ENCODE measurements at regions not wholly inside any gene's neighbourhood (a gene's known extent, or its start where the extent isn't known, plus 50 kb on each side); places are given as distances from the start of the nearest gene placed in this dataset.

DNA sequence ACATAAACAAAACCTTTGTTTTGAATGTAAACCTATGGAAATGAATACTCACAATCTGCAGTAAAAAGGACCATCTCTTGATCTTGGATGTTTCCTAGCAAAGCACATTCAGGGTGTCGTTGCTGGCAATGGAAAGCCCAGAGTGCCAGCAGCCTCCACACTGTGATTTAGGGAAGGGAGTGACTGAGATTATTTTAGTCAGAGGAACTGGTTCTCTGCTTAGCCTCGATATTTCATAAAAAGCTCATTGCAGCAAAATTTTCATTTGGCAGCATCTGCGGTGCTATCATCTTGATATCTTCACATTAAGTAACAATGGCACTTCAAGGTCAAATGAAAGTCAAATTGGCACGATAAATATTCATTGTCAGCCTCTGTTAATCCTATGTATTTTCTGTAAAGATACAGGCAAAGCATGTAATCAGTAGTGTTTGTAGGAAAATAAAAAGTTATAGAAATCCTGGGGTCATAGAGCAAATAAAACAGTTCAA is 116.0 kb downstream of the MACIR start:
- DNase-seq: no peak

DNA sequence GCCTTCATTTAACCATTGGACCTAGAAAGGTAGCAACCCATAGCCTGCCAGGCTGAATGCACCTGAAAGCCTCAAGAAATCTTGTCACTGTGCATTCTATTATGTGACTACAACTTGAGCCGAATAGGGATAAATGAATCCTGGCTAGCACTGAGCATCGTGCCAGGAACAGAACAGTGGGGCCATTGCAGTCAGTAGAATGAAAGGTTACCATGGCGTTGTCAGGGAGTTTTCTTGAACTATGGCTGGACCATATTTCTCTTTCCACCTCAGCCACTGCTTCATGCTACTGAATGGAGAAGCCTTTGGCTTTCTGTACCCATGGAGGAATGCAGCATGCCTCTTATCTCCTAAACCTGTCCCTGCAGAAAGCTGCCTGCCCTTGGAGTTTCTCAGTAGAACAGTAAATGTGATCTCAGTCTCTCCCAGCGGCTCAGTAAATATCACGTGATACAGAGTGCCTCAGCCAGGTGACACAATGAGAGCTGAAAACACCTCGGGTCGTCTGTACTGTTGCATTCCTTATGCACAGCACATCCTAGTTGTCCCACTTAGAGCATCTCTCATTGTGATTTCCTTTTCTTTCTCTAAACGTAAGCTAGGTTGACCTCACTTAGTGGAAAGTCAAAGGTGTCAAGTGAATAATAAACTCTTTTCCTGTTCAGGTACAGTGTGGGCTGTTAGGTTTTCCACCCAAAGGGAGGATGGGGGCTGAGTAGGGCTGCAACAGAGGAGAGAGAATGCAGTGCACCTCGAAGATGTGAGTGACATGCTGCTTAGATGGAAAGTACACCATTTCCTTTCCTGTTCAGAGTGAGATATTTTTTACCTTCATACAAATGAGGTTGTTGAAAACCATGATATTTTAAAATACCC is 115.3 kb downstream of the MACIR start:
- DNase-seq: no peak

DNA sequence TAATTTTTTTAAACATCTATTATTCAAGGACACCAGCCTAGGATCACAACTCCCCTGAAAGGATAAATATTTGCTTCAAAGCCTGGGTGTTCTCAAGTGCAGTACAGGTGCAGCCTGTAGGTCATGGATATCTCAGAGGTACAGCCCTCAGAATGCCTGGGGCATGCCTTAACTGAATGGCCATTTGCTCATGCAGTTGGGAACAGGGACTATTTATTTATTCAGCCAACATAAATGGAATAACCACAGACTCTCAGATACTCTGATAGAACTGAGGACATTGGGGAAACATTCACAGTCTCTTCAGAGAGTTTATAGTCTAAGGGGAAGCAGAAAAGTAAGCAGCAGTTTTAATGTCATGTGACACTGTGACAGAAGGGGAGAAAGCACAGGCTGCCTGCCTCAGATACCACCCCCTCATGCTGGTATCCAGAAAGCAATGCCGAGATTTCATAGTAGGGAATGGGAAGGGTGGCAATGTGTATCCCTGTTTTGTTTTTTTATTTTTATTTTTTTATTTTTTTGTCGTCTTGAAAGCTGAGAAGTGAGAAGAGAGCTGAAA is 112.6 kb downstream of the MACIR start:
- DNase-seq: no peak

DNA sequence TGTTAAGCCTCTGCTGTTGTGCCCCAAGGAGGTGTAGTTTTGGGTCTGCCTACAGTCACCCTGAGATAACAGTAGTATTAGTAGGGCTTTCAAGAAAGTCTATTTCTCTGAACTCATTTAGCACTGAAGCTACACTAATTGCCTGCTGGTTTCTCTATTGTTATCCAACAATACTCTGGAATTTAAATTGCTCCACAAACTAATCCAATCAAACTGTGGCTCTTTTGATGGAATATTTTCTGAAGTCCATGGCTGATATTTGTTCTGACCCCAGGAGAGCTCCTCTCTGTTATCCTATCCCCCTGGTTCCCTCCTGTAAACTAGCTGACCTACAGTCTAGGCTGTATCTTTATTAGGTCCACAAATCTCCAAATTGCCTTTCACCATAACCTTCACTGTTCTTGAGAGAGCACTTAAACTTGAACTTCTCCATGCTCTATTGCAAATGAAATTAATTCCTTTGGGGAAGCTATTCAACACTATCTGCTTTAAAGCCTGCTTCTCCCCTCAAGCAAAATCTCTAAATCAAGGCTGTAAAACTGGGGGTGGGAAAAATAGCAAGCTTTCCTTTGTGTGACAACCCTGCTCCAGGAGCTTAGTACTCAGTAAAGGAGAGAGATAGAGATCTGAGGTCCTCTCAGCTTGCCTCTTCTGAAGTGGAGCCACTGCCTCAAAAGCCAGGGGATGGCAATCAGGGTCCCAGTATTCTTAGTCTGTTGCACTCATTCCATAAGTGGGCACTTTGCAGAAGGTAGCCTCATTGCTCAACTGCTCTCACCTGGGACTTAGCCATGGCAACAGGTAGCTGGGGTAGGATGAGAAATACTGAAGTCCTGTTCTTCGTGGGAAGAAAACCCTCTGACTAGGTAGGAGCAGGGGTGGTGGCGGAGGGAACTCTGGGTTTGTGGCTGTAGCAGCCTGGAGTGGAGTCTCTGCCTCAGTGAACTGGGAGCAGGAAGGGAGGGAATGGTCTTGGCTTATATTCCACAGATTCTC is 110.9 kb downstream of the MACIR start:
- no peak for DNase-seq

DNA sequence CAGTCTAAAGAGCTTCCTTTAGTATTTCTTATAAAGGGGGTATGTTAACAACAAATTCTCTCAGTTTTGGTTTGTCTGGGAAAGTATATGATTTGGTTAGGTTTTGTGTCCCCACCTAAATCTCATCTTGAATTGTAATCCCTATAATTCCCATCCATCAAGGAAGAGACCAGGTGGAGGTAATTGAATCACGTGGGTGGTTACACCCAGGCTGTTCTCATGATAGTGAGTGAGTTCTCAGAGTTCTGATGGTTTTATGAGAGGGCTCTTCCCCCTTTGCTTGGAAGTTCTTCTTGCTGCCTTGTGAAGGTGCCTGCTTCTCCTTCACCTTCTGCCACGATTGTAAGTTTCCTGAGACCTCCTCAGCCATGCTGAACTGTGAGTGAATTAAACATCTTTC is 109.1 kb downstream of the MACIR start:
- no peak for DNase-seq

DNA sequence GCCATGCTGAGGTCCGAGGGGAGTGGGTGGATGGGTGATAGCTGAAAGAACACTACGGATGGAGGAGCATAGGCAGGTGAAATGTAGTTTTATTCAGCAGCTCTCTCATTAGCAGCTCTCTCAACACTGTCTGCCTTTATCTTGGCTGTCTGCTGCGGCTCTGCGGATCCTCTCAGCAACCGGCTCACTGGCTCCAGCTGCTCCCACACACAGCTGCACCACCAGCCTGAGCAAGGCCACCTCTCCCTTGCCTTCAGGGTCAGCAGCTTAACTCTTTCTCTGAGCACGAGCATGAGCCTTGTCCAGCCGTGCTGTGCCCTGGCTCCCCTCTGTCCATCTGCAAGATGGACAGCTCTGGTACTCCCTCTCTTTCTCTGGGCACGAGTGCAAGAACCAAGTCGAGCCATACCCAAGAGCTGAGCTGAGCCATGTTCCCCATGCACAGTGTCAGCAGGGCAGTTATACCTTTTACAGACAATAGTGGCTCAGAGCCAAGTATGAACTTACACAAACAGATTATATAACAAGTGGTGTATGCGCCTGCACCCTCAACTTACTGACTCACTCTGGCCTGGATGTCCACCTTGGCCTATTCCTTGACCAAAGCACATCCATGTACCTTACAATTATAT is 108.5 kb downstream of the MACIR start:
- DNase-seq: no peak

DNA sequence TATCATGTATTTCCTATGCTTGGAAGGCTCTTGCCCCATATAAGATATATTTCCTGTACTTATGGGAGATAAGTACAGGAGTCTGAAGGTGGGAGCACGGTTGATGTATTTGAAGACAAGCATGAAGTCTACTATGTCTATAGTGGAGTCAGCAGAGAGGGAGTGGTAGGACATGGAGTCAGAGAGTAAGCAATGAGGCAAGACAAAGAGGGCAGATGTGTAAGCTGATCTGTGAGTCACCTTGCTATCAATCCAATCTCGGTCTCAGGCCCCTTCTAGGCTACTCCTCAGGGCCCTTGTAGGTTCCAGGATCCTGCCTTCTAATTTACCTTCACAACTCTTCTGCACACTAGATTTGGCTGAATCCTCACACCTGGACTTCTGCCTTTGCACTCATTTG is 105.5 kb downstream of the MACIR start:
- DNase-seq: no peak

DNA sequence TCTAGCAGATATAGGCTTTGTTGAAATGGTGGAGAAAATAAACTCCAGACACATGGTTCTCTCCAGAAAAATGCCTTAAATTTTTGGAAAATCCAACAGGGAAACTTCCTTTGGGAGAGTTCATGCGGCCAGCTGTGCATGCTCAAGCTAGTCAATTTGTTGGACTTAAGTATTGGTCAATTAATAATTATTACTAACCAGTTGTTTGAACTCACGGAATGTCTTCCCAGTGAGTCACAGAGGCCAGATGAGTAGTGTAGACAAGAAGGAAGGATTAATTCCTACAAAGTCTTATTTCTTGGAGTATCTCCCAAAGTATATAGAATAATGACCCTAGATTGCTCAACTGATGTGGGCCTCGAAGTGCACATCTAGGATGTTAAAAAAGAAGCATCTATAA is 103.6 kb downstream of the MACIR start:
- no peak for DNase-seq

DNA sequence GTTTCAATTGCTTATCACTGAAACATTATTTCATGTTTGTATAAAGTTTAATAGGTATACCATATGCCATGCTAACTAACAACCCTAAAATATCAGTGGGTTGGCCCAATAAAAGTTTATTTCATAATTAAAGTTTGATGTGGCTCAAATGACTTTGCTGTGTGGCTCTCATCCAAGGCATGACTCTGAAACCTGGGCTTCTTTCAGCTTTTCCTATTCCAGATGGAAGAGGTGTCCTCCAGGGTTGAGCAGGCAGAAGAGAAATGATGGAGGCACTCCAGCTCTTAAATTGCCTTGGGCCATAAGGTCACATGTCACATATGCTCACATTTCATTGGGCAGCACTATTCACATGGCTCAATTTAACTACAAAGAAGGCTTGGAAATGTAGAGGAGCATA is 101.9 kb downstream of the MACIR start:
- no peak for DNase-seq

DNA sequence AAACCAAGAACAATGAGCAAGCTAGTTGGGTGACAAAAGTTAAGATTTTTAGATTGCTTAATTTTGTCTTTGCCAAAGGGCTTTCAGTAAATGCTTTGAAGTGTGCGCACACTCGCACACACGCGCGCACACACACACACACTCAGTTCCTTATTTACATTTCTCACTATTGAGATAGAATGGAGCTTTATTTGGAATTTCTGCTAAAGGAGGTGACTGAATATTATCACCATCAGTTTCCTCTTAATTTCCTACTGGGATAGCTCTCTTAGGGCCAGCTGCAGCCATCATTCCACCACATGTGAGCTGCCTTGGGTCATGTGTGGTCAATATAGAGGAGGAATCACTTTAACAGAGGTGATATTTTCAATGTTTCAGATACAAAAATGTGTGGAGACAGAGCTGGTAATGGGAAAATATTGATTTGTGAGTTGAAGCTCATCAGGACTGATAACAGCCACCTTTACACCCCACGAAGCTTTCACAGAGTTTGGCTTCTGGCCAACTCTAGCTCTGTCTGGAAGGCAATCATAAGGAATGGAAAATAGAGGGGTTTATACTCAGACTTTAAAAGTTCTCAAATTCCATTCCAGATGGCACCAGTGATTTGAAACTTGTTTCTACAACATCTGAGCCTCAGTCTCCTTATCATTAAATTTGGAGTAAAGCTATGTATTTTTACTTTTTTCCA is 99.9 kb downstream of the MACIR start:
- DNase-seq: no peak

DNA sequence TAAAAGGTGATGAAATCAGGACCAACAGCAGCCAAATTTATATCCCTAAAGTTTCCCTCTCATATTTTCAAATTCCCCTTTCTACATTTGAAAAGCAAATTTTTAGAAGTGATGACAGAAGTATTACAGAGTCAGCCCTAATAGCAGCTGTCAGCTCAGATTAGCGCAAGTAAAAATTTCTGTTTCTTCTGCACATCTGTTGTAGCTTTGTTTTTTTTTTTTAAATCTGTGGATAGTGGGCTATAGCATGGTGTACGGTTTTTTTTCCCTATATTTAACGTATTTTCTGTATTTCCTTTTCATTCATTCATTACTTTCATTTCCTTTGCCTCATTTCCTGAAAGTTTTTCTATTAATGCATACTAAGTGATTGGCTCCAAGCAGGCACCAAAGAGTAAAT is 99.1 kb downstream of the MACIR start:
- no peak for DNase-seq

DNA sequence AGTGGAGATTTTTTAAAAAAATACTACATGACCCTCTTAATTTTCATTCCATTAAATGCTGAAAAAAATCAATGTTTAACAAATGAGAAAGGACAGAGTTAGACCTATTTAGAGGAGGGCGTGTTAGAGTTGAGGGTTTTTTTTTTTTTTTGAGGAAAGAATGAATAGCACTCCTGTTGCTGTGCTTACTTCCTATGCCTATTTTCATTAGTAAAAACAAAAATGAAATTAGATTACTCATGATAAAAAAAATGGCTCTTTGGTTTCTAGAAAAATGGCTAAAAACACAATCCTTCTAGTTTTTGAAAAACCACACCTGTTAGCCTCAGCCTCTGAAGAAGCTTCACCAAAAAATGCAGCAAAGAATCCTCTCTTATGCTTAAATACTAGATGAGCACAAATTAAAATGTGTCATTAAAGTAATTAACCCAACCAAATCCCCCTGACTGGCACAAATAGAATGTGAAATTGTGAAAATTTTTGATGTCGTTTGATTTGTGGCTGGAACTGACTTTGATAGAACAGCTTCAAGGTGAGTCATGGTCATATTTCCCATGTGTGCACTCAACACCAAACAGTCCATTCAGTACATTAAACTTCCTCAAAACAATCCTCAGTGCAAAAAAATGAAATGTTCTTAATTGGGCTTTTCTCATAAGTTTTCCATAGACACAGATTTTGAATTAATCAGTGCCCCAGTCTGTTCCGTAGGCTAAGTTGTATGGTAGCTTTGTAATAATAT is 98.0 kb downstream of the MACIR start:
- no peak for DNase-seq

DNA sequence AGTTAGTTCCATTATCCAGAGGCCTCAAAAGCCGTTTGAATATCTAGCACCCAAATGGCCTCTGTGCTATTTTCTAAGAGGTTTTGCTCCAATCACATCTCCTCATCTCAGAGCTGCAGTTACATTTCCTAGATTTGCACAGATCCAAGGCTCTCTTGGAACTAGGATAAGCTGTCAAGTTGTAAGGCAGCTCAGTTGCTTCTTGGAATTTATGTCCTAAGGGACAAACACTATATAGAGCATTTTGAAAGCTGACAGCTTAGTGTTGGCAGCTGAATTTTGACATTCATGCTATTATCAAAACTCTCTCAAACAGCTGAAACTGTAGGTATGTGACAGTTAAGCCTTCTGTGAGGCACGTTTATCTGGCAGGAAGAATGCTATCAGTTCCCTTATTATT is 97.0 kb downstream of the MACIR start:
- no peak for DNase-seq

DNA sequence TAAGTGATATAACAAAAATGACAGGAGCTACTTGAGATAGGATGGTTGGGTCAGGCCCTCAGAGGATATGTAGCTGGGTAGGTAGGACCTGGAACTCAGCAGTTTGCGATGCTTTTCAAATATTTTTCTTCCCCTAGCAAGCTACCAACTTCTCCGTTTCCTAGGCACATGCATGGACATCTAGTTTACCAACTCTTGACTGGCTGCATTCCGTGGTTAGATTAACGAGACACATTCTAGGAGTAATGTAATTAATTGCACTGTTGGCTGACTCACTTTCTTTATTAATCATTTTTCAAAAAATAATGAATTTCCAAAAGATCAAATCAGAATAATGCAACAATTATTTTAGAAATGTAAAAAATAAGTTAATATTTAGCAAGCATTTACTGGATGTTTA is 95.9 kb downstream of the MACIR start:
- DNase-seq: no peak

DNA sequence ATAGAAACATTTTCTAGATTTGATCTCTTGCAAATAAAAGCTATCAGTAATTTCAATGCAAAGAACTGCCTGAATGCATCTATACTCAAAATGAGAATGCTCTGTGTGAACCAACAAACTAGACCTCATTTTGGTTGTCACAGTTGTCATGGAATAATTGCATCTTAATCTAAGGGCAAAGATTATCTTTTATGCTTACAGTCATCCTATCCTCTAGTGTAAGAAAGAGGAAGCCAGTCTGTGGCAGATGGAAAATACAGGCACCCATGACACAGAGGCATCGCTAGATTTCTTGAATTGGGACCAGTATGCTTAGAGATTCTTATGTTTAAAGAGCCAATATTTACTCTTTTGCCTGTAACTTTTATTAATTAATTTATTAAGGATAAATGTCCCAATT is 95.0 kb downstream of the MACIR start:
- DNase-seq: no peak

DNA sequence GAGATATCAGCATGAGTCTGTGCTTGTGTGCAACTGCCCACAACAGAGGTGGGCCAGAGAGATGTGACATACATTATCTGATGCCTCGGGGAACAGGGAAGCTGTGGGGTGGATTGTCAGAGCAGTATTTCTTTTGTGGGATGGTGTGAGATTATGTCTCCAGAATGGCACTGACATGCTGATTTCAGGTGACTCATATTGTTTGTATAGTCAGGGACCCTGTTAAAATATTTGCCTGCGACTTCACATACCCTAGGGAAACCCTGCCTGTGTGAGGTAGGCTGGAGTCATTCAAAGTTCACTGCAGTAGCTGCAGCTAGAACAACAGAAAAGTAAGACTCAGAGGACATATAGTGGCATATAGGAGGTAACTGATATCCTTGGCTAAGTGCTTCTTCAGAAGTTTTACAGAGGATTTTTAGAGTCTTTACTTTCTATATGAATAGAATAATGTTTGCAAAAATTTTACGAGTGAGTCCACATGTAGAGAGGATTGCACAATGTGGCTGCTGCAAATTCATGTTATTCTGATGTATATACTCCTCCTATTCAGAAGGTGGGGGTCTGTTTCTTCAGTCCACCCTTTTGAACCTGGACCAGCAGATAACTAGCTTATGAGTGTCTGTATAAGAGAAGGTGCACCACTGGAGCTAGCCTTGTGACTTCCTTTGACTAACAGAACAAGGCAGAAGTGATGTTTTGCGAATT is 89.3 kb downstream of the MACIR start:
- no peak for DNase-seq

DNA sequence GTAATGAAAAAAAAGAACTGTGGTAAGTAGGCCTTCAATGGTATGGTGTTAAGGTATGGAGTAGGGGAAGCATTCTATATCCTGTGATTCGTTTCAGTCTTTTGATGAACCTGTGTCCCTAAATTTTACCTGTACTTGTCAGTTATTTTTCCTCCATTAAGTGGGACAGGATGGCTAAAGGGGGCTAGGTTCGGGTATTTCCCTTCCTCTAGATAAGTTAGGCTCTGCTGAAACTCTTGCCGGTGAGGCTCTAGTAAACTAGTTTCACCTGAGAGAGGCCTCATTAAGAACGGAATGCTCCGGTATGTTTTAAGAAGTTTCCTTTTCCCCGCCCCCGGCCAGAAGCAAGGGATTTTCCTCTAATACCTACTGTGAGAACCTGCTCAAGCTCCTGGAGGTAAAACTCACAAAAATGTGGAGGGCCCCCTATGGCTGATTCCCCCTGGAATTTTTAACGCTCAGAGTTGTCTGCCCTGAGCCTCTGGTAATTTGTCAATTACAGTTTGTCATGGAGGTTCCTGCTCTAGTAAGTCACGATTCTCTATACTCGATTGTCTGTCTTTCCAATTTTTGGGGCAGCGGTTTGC is 87.7 kb downstream of the MACIR start:
- DNase-seq: no peak

DNA sequence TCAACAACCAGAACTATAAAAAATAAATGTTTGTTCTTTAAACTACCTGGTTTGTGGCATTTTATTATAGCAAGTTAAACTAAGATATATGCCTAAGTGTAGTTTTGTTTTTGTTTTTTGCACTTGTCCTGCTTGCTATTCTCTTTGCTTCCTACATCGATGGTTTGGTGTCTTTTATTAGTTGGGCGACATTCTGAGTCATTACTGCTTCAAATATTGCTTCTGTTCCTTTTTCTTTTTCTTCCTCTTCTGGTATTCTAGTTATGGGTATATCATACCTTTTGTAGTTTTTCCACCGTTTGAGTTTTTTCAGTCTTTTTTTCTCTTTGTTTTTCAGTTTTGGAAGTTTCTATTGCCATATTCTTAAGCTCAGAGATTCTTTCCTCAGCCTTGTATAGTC is 86.9 kb downstream of the MACIR start:
- no peak for DNase-seq

DNA sequence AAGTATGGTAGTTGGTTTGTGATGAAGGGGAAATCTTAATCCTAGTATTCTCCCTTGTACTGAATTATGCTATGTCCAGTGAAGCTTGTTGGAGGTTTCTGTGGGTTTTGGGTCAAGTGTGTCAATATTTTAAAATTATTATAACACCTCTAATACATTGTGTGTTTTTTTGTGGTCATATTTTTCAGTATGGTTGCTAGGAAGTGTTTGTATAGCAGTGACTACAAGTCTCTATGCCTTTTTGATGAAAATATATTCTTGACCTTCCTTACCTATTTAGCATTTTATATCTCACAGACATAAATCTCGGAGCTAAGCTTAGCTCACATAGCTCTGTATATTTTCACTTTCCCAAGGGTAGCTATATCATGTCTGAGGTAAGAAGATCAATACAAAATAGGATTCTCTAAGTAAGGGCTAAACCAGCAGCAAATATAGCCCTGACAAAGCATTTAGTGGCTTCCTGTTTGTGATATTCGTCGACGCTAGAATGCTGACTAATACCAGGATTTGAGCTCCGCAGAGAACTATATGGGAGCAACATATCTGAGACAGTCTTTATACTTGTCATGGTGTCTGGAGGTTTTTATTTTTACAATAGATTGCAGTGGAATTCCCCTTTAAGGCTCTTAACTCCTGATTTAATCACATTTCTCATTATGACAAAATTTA is 82.3 kb downstream of the MACIR start:
- DNase-seq: no peak

DNA sequence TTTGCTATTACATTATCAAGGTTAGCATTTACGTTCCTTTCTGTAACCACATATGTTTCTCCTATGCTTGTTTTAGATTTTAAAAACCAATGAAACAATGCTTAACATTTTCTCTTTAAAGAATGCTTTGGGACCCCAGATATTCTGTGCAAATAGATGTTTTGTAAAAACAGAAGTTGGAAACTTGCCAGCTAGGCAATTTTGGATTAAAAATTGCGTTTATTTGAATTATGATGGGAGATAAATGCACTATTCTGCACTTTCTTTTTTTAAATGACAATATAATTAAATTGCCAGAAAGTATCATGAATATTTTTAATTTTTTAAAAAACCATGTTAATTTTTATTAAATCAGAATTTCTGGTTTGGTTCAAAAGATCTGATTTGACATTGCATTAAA is 81.6 kb downstream of the MACIR start:
- DNase-seq: no peak
